ENCODE measurements at regions not wholly inside any gene's neighbourhood (a gene's known extent, or its start where the extent isn't known, plus 50 kb on each side); places are given as distances from the start of the nearest gene placed in this dataset.

DNA sequence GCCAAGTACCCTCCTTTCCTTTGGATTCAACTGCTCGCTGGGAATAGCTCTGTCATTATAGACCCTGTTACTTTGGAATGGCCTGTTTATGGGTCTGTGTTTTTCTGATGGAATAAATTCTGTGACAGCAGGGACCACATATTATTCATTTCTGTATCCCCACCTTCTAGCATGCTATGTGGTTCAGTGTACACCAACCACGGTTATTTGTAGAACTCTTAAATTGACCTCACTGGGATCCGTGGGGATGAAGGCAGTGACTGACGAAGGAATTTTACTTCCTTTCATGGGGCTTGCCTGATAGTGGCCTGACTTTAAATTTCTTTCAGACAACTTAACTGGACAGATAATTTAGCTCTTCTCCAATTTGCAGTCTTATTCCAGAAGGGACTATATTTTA, 343.2 kb downstream of the SPRY1 start:
- TF ChIP-seq CTCF (IDR thresholded peaks at IDR 0.05) (no peak), POLR2A (IDR thresholded peaks at IDR 0.05) (no peak)
